Osteoblast (primary cell): ENCODE measurements at regions not wholly inside any gene's neighbourhood (a gene's known extent, or its start where the extent isn't known, plus 50 kb on each side); places are given as distances from the start of the nearest gene placed in this dataset.
"Not testable (repeated sequence)": the region's sequence is repeated elsewhere in the genome, so short reads cannot be mapped to it uniquely, and the experiment has no call there.

Experiments
- DNase-seq: peaks from one replicate; pipeline ENCODE4 v3.0.0; 2011; ENCODE audit warnings: low spot score, mixed read lengths; ENCODE audit not compliant: insufficient read length; ENCODE audit errors: missing footprints
- H2AFZ ChIP-seq: 2 replicates; pipeline ENCODE4 v1.6.0; 2011; ENCODE audit warnings: mild to moderate bottlenecking, low read length
- H3K27ac ChIP-seq: 2 replicates; pipeline ENCODE4 v1.5.1; 2011; ENCODE audit warnings: mild to moderate bottlenecking, low read depth, low read length, moderate library complexity
- H3K27me3 ChIP-seq: 2 replicates; pipeline ENCODE4 v1.6.0; 2012; ENCODE audit warnings: mild to moderate bottlenecking, control low read depth, inconsistent platforms, low read length, moderate library complexity; ENCODE audit not compliant: insufficient read depth
- H3K36me3 ChIP-seq: 2 replicates; pipeline ENCODE4 v1.5.1; 2011; ENCODE audit warnings: mild to moderate bottlenecking, low read length, control low read depth, moderate library complexity; ENCODE audit not compliant: insufficient read depth
- H3K4me1 ChIP-seq: 2 replicates; pipeline ENCODE4 v1.5.1; 2011; ENCODE audit warnings: mild to moderate bottlenecking, low read length, control low read depth, moderate library complexity; ENCODE audit not compliant: insufficient read depth
- H3K4me2 ChIP-seq: 2 replicates; pipeline ENCODE4 v1.6.0; 2011; ENCODE audit warnings: mild to moderate bottlenecking, low read length; ENCODE audit not compliant: insufficient read depth
- H3K4me3 ChIP-seq: fragments of 200-600 bp; sonication (generic); 3 replicates; pipeline ENCODE4 v1.5.1; 2012; ENCODE audit warnings: mild to moderate bottlenecking, low read length, inconsistent platforms; ENCODE audit not compliant: insufficient read depth
- H3K79me2 ChIP-seq: 2 replicates; pipeline ENCODE4 v1.6.0; 2012; ENCODE audit warnings: mild to moderate bottlenecking, low read length, control low read depth, inconsistent platforms; ENCODE audit not compliant: insufficient read depth
- H3K9me3 ChIP-seq: 2 replicates; pipeline ENCODE4 v1.5.1; 2011; ENCODE audit warnings: low read depth, low read length, control low read depth
- H4K20me1 ChIP-seq: 2 replicates; pipeline ENCODE4 v1.6.0; 2012; ENCODE audit warnings: mild to moderate bottlenecking, low read length, control low read depth; ENCODE audit not compliant: insufficient read depth

- not testable (repeated sequence) for H3K4me2 ChIP-seq, H2AFZ ChIP-seq, H3K27ac ChIP-seq, H3K36me3 ChIP-seq, DNase-seq, H3K79me2 ChIP-seq, H3K27me3 ChIP-seq, H4K20me1 ChIP-seq, H3K9me3 ChIP-seq, H3K4me1 ChIP-seq, H3K4me3 ChIP-seq
These were observed 82.5 kb downstream of the POTEH start for GRCh38 chr22:15772337-15772736.

GRCh38 chr22:15775118-15775517 is 85.3 kb downstream of the POTEH start:
- not testable (repeated sequence) for H2AFZ ChIP-seq, H3K4me2 ChIP-seq, H3K4me1 ChIP-seq, H3K27me3 ChIP-seq, DNase-seq, H3K27ac ChIP-seq, H4K20me1 ChIP-seq, H3K36me3 ChIP-seq, H3K79me2 ChIP-seq, H3K4me3 ChIP-seq, H3K9me3 ChIP-seq

- not testable (repeated sequence) for DNase-seq, H3K79me2 ChIP-seq, H3K27ac ChIP-seq, H3K4me1 ChIP-seq, H3K9me3 ChIP-seq, H3K4me3 ChIP-seq, H4K20me1 ChIP-seq, H3K4me2 ChIP-seq, H3K27me3 ChIP-seq, H2AFZ ChIP-seq, H3K36me3 ChIP-seq
These were observed 86.1 kb downstream of the POTEH start for GRCh38 chr22:15775670-15776669.

- H3K9me3 ChIP-seq = not testable (repeated sequence)
These were observed 86.9 kb downstream of the POTEH start for GRCh38 chr22:15776727-15777126.

GRCh38 chr22:15777150-15777549 is 87.3 kb downstream of the POTEH start:
- H3K4me1 ChIP-seq, H4K20me1 ChIP-seq, H3K4me3 ChIP-seq, H2AFZ ChIP-seq, H3K27me3 ChIP-seq, DNase-seq, H3K79me2 ChIP-seq, H3K9me3 ChIP-seq, H3K36me3 ChIP-seq, H3K27ac ChIP-seq, H3K4me2 ChIP-seq: not testable (repeated sequence)

More at GRCh38 chr22:15776727-15777126, 86.9 kb downstream of the POTEH start:
- not testable (repeated sequence) for DNase-seq, H3K79me2 ChIP-seq, H3K4me1 ChIP-seq, H3K27me3 ChIP-seq, H2AFZ ChIP-seq, H3K27ac ChIP-seq, H3K4me3 ChIP-seq, H3K4me2 ChIP-seq, H4K20me1 ChIP-seq, H3K36me3 ChIP-seq

- not testable (repeated sequence) for H3K27ac ChIP-seq, H3K4me1 ChIP-seq, DNase-seq, H3K9me3 ChIP-seq, H3K36me3 ChIP-seq, H3K4me2 ChIP-seq, H3K79me2 ChIP-seq, H3K27me3 ChIP-seq, H2AFZ ChIP-seq, H4K20me1 ChIP-seq, H3K4me3 ChIP-seq
These were observed 87.7 kb downstream of the POTEH start for GRCh38 chr22:15777557-15777956.

GRCh38 chr22:15778366-15778765 is 88.5 kb downstream of the POTEH start:
- not testable (repeated sequence) for H3K9me3 ChIP-seq, H3K79me2 ChIP-seq, H2AFZ ChIP-seq, DNase-seq, H3K36me3 ChIP-seq, H3K27me3 ChIP-seq, H3K4me2 ChIP-seq, H3K4me1 ChIP-seq, H3K4me3 ChIP-seq, H3K27ac ChIP-seq, H4K20me1 ChIP-seq

- DNase-seq, H3K36me3 ChIP-seq, H3K27ac ChIP-seq, H3K79me2 ChIP-seq, H2AFZ ChIP-seq, H3K4me1 ChIP-seq, H3K4me3 ChIP-seq, H3K9me3 ChIP-seq, H3K4me2 ChIP-seq, H3K27me3 ChIP-seq, H4K20me1 ChIP-seq: not testable (repeated sequence)
These were observed 91.8 kb downstream of the POTEH start for GRCh38 chr22:15781652-15782051.

GRCh38 chr22:15782933-15783332 is 93.1 kb downstream of the POTEH start:
- H3K9me3 ChIP-seq, H2AFZ ChIP-seq, H3K4me3 ChIP-seq, H3K4me2 ChIP-seq, H3K27ac ChIP-seq, DNase-seq, H4K20me1 ChIP-seq, H3K4me1 ChIP-seq, H3K79me2 ChIP-seq, H3K27me3 ChIP-seq, H3K36me3 ChIP-seq: not testable (repeated sequence)
